ENCODE measurements at regions not wholly inside any gene's neighbourhood (a gene's known extent, or its start where the extent isn't known, plus 50 kb on each side); places are given as distances from the start of the nearest gene placed in this dataset.
A peak's percentile ranks its signal among the peaks of the same experiment; 100 is the strongest.
"Not testable (repeated sequence)": the region's sequence is repeated elsewhere in the genome, so short reads cannot be mapped to it uniquely, and the experiment has no call there.

DNA sequence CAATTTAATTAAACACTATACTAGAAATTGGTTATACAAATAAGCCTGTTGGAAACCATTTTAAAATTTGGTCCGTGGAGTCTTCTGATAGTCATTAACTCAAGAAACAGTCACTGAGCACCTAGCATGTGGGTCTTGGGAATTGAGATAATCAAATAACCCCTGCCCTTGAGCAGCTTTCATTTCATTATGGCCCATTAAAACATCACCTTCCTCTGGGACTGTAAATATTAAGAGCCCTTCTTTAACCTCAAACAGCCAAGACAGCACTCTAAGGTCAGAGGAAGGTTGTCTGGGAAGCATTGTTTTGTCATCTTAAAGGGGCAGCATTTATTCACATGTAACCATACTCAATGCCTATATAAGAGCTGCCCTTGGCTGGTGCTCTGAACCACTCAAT lies 610.3 kb upstream of the USP24 start:
- DNase-seq (ENCODE audit: low spot score) = no peak

DNA sequence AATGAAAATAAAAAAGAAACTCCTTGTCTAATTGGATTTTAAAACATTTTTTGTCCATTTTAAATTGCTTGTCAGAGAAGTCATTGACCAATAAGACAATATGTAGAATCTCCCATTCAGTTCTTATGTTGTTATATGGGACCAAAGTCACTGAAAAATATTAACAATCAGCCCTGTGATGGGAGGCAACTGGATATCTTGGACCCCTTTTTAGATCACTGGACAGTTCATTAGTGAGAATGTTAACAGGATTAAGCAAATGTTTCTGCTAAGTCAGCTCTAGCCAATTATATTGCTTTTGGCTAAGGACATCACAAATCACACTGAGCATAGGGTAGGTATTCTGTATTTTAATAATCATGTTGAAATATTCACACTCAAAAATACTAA lies 609.1 kb upstream of the USP24 start:
- no peak for DNase-seq (ENCODE audit: low spot score)

GRCh38 chr1:55823541-55824250 lies 608.5 kb upstream of the USP24 start:
- peak; percentile 14 for DNase-seq (ENCODE audit: low spot score)

- no peak for DNase-seq (ENCODE audit: low spot score)
These were observed 607.7 kb upstream of the USP24 start for GRCh38 chr1:55822891-55823290.

GRCh38 chr1:55821234-55821633 lies 606.1 kb upstream of the USP24 start:
- DNase-seq (ENCODE audit: low spot score) = no peak

- no peak for DNase-seq (ENCODE audit: low spot score)
These were observed 605.3 kb upstream of the USP24 start for GRCh38 chr1:55820501-55820900.

- no peak for DNase-seq (ENCODE audit: low spot score)
These were observed 603.8 kb upstream of the USP24 start for GRCh38 chr1:55819011-55819410.

DNA sequence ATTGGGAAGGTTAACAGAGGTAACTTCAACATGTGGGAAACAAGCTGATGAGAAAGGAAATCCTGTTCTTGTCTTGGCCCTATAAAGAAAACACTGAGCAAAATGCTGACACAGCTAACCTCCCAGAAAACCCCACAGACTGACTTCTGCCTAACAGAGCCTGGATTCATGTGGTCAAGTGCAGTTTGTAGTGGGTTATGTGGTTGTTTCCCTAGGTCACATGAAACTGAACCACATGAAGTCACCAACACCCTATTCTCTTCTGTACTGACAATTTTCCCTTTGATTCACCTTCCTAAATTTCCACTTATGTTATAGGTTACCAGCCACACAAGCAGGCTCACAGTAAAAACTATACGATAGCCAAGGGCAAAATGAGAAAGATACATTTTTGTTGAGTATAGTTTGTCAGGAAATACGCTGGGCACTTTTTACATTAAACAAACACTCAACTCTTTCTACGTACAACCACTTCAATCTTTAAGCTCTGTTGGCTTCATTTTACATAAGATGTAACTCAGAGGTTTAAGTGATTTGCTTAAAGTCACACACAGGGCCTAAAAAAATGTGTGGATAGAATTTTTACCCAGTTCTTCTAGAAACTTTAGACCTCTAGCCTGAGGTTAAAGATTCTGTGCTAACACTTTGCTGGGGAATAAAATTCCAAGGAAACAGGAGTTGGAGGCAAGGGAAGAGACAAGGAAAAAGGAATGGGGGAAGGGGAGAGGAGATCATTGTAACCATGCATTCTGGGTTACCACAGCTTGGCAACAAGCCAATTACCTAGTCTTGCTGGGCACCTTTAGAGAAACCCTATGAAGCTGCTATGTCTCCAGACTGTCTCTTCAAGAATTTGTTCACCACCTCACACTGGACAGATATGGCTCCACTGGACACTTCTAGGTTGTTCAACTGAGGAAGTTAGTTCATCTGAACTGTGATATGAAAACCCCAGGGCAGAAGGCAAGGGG lies 601.6 kb upstream of the USP24 start:
- no peak for DNase-seq (ENCODE audit: low spot score)

DNA sequence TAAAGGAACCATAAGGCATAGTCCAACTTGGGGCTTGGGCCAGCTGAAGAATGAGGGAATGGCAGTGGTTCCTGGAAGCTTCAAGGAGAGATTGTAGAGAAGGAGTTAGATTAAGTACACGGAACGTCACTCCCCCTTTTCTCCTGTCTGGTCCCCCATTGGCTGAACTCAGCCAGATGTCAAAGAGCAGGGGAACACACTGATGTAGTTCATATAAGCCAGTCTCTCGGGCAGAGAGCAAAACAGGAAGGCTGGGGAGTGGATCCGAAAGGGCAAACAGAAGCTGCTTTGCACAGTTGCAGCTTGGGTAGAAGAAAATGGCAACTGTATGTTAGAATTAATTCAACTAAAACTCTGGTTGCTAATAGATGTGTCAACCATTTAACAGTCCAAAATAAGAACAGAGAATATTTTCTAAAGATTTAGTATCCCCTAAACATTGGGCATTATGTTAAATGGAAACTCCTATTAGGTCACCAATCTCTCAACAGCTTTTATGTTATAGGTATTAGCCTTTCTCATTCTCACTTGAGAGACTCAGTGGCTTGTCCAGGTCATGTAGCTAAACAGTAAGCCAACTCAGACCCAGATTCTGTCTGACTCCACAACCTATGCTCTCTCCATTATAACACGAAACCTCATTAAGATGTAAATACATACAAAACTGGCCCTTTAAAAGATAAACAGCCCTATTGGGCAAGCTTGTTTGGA lies 600.7 kb upstream of the USP24 start:
- no peak for DNase-seq (ENCODE audit: low spot score)

DNA sequence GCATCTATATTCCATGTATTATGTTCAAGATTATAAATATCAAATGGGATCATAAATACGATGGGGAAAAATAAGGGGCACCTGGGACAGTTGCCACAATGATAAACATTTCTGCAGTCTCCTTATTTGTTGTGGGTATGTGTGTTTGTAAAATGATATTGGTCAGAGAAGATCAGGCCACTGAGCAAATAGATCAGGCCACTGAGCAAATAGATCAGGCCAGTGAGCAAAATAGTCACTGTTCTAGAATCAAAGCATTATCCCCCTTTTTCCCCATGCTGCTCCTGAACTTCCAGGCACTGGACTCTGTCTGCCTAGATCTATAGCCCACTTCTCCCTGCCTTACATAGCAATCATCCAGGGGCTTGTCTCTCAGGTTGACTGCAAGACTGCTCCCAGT lies 599.8 kb upstream of the USP24 start:
- no peak for DNase-seq (ENCODE audit: low spot score)

DNA sequence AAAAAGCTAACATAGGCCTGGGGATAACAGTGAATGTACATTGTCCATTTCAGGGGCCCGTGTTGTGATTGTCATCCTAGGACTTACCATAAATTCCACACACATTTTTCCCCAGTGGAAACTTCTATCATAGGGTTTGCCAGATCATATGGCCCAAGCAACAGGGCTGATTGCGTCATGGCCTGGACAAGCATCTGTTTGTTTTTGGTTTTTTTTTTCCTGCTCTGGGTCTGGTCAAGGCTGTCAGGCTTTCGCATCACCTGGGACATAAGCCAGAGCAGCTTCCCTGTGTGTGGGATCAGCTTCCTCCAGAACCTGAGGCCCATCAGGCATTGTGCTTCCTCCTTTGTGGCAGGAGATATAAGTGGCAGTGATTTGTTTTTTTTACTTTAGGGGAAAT lies 598.5 kb upstream of the USP24 start:
- DNase-seq (ENCODE audit: low spot score) = peak; percentile 39

DNA sequence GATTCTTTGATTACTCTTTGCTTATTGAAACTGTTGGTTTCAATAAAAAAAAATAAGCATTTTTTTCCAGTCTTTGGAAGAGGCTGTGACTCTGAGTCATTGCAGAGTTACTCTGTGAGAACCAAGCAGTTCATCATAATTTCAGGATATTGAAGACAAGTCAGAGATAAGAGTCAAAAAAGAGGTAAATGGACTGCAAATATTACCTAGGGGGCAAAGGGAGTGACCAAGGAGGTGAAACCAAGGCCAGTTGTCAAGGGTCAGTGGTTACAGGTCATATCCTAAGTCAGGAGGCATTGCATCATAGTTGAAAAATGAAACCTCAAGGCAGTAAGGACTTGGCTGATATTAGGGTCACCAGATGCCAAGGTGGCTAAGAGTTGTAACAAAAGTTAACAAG lies 597.1 kb upstream of the USP24 start:
- no peak for DNase-seq (ENCODE audit: low spot score)

- DNase-seq (ENCODE audit: low spot score) = no peak
These were observed 593.1 kb upstream of the USP24 start for GRCh38 chr1:55808263-55808662.

DNA sequence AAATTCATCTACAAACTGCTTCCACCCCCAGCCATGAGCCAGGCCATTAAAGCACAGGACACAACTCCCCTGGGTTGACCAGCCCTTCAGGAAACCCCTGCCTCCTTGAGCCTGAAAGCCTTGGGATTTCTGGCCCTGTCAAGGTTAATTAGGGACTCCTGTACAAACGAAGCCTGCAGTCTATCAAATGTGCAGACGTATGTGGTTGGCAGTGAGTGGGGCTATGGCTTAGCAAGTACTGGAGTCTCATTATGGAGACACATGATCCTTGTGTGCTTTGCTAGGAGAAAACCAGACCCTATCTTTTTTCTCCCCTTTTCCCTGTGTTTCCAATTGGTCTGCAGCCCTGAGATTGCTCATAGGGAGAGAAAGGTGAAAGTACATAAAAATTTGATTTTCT lies 588.3 kb upstream of the USP24 start:
- no peak for DNase-seq (ENCODE audit: low spot score)

DNA sequence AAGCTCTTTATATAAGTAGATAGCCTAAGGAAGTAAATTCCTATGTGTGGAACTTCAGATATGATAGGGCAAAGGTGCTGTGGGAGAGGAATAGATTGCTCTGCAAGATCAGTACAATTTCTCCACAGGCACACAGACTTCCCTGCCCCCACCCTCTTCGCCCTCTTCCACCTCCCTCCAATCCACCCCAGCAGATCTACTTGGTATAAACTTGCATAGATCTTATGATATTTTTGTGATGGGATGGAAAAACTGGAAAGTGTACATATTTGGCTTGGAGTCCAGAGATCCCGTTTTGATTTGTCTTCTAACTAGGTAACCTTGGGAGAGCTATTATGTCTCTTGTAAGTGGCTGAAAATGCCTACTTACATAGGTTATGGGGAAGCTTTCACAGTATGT lies 586.3 kb upstream of the USP24 start:
- no peak for DNase-seq (ENCODE audit: low spot score)

- DNase-seq (ENCODE audit: low spot score) = no peak
These were observed 585.3 kb upstream of the USP24 start for GRCh38 chr1:55800503-55800902.

GRCh38 chr1:55793856-55794255 lies 578.7 kb upstream of the USP24 start:
- DNase-seq (ENCODE audit: low spot score) = no peak

DNA sequence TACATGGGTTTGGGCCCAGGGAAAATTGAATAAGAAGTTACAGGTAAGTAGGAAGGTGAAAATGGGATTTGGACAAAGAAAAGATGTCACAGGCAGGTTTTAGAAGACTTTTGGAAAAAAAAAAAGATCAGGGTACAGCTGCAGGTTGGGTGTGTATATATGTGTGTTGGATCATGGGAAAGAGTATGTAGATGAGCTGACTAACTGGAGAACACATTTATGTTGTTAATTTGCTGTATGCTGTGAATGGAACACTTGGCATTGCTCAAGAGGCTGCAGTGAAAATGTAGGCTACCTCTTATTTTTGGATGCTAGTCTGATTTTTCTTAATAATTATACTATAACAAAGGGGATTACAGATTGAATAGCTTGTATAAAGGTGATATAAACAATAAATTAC lies 577.7 kb upstream of the USP24 start:
- no peak for DNase-seq (ENCODE audit: low spot score)

GRCh38 chr1:55789466-55789865 lies 574.3 kb upstream of the USP24 start:
- DNase-seq (ENCODE audit: low spot score) = no peak

DNA sequence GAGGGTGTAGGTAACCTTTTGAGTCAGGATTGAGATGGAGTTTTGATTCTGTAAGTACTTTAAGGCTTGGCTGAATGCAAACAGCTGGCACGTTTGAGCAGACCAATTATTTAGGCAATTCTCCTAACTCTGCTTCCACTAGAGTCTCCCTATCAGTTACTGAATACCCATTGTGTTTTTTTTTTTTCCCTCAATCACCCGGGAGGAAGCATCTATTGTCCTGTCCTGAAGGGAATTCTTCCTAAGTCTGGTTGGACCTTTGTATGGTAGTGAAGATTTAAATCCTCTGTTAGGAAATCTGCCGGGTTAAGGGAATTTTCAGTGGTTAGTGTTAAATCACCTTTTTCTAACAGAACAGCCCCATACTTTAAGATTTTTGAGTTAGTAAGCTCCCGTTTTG lies 571.2 kb upstream of the USP24 start:
- no peak for DNase-seq (ENCODE audit: low spot score)

DNA sequence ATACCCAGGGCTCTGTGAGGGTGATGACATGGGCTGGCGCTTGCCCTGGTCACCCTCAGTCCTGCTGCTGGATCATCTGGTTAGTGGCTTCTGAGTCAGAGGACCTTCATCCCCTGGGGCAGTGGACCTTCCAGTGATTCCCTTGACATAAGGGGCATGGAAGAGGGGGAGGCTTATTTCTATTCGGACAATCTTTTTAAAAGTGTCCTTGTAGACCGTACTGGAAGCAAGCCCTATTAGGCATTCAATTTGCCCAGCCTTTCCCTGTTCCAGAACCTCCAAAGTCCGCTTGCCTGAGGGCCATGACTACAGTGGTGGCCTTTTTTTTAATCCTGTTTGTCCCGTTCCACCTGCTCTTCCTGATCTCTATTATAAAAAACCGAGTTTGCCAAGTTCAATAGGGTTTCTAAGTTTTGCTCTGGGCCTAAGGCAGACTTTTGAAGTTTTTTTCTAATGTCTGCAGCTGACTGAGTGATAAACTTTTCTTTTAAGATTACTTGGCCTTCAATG lies 569.8 kb upstream of the USP24 start:
- DNase-seq (ENCODE audit: low spot score) = not testable (repeated sequence)

DNA sequence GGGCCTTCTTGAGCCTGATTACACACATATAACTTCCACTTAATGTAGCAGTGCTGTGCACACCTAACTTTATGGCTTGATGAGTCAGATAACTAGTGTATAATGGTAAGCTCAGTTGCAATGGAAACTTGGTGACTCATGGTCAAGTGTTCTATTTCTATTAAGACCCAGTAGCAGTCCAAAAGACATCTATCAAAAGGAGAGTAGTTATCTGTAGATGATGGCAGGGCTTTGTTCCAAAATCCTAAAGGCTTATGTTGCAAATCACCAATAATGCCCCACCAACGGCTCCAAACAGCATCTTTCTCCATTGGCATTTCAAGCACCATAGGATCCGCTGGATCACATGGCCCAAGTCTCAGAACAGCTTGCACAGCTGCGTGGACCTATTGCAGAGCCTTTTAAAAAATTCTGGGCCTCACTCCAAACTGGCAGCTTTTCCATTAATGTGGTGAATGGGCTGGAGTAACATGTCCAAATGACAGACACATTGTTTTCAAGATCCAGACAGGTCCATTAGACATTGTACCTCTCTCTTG lies 566.8 kb upstream of the USP24 start:
- DNase-seq (ENCODE audit: low spot score) = peak; percentile 48

Measured in AG08396 (cell line).